T47D (cell line): ENCODE measurements at regions not wholly inside any gene's neighbourhood (a gene's known extent, or its start where the extent isn't known, plus 50 kb on each side); places are given as distances from the start of the nearest gene placed in this dataset.
"Not testable (repeated sequence)": the region's sequence is repeated elsewhere in the genome, so short reads cannot be mapped to it uniquely, and the experiment has no call there.

ENCODE experiments used
- DNase-seq, 2 experiments: peaks; one replicate each; pipeline versions ENCODE4 v3.0.0 to v3.0.0-alpha.2; 2011 to 2012; ENCODE audit warnings: low read depth in 1 of 2, low spot score in 1 of 2
- JUND ChIP-seq: IDR thresholded peaks from 2 replicates; pipeline ENCODE4 v1.6.1; 2012; ENCODE audit warnings: low read depth
- in situ Hi-C: cut with HindIII; loops from 2 replicates; pipeline ENCODE4 v1.10.0; 2016; ENCODE audit warnings: low sequenced_read_pairs, low pct_unique_long_range_greater_than_20kb

DNA sequence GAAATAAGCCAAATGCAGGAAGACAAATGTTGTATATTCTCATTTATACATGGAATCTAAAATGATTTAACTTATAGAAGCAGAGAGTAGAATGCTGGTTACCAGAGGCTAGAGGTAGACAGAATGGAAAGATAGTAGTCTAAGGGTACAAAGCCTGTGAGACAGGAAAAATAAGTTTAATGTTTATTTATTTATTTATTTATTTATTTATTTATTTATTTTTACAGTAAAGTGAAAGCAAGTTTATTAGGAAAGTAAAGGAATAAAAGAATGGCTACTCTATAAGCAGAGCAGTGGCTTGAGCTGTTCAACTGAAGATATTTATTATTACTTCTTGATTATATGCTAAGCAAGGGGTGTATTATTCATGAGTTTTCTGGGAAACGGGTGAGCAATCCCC is 203.2 kb downstream of the LAS1L start:
- in situ Hi-C loops = no loop called here
- DNase-seq = no peak
- TF ChIP-seq JUND = no peak

DNA sequence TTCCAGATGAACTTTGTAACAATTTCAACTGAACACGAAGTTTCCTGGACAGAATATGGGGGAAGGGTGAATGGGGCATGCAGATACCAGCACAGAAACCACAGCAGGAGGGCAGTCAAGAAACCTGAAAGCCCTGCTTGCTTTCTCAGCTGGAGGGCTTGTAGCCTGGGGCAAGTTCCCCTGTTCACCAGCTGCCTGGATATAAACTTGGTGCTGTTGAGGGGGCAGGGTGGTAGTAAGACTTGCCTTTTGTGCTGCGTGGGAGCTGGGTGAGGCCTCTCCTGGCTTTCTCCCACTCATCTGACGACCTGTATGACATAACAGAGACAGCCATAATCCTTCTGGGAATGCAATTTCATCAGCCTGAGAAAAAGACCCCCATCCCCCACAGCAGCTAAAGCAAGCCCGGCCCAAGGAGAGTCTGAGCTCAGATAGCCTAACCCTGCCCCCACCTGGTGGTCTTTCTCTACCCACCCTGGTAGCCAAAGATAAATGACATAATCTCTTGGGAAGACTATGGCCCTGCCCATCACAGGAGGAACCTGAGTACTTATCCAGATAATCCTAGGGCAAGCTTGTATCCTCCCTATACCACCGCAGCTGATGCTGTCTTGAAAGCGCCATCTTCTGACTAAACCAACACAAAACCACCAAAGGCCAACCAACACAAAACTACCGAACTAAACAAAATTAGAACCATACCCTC is 234.3 kb downstream of the LAS1L start:
- no peak for TF ChIP-seq JUND
- no peak for DNase-seq
- in situ Hi-C loops = no loop called here

DNA sequence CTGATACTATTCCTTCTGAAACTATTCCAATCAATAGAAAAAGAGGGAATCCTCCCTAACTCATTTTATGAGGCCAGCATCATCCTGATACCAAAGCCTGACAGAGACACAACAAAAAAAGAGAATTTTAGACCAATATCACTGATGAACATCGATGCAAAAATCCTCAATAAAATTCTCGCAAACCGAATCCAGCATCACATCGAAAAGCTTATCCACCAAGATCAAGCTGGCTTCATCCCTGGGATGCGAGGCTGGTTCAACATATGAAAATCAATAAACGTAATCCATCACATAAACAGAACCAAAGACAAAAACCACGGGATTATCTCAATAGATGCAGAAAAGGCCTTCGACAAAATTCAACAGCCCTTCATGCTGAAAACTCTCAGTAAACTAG is 251.7 kb downstream of the LAS1L start:
- in situ Hi-C loops, DNase-seq: not testable (repeated sequence)

DNA sequence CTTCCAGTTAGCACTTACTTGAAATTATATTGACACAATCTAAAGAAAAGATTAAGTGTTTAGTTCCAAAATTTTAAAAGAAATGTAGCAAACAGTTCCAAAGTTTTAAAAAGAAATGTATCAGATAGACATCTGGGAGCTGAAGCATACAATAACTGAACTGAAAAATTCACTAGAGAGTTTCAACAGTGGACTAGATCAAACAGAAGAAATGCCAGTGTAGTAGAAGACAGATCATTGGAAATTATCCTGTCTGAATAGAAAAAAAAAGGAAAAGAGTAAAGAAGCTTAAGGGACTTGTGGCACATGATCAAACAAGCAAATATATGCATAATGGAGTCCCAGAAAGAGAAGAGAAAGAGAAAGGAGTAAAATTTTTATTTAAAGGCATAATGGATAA is 261.4 kb downstream of the LAS1L start:
- no peak for TF ChIP-seq JUND
- DNase-seq = no peak
- in situ Hi-C loops = no loop called here

DNA sequence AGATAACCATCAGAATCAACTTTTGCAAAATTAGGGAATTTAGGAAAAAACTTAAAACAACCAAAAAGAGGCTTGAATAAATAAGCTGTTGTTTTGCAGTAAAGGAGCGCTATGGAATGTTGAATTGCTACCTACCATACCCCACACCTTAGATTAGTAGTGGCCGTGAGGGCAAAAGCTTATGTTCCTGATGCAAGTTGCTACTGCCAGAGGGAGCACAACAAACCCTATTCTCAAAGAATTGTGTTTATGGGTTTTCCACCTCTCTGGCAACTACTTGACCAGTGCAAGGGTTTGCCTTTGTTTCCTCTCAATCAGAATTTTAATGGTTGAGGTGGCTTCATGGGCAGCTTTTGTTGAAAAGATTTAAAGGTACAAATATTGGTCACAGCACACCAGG is 268.1 kb downstream of the LAS1L start:
- no peak for DNase-seq
- TF ChIP-seq JUND = no peak
- in situ Hi-C loops = no loop called here

DNA sequence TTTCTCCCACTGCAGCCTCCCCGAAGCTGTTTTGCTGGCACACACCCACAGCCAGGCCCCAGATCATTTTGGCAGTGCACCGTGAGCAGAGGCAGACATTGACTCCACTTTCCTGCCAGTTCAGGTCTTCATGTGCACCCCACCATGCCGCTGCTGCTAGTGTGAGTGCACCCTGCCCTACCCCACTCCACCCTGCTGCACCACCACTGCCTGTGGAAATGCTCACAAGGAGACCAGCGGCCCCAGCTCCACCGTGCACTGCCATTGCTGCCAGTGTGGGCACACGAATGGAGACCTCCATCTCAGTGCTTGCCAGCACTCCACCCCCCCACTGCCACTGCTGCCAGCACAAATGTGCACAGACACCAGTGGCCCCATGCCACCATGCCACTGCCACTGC is 277.6 kb upstream of the ZC4H2 start:
- TF ChIP-seq JUND = no peak
- in situ Hi-C loops = no loop called here
- no peak for DNase-seq

DNA sequence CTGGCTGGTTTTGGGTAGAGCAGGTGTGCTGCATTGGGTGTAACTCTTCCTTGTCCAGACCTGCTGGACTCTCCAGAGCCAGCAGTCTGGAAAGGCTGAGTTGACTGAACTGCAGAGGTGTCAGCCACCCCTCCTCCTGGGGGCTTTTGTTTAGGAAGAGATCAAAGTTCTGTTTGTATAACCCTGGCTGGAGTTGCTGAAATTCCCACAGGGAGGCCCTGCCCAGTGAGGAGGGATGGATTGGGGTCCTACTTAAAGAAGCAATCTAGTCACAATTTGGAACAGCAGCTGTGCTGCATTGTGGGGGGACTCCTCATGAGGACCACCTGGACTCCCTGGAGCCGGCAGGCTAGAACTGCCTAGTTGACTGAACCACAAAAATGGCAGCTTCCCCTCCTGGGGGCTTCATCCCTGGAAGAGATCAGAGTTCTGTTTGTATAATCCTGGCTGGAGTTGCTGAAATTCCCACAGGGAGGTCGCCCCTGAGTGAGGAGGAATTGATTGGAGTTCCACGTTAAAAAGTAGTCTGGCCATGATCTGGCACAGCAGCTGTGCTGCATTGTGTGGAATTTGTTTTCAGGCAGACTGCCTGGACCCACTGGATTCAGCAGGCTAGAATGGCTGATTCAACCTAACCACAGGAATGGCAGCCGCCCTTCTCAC is 264.9 kb upstream of the ZC4H2 start:
- in situ Hi-C loops = no loop called here
- DNase-seq = no peak

DNA sequence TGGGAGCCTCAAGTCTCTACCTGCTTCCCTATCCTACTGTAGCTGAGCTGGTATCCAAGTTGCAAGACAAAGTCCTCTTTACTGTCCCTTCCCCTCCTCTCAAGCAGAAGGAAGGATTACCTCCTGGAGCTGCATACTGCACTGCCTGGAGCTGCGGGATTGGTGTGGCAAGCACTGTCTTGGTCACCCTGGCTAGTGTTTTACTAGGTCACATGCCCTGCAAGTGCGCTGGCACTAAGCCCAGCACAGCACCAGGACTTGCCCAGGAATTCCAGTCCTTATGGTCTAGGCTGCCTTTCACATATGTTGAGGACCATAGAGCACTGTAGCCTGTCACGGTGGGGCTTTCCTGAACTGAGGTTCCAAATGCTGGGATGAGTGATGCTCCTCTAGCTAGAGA is 227.3 kb upstream of the ZC4H2 start:
- no peak for DNase-seq
- no peak for TF ChIP-seq JUND
- in situ Hi-C loops = no loop called here

More for the DNA sequence above, 264.9 kb upstream of the ZC4H2 start:
- TF ChIP-seq JUND = no peak

DNA sequence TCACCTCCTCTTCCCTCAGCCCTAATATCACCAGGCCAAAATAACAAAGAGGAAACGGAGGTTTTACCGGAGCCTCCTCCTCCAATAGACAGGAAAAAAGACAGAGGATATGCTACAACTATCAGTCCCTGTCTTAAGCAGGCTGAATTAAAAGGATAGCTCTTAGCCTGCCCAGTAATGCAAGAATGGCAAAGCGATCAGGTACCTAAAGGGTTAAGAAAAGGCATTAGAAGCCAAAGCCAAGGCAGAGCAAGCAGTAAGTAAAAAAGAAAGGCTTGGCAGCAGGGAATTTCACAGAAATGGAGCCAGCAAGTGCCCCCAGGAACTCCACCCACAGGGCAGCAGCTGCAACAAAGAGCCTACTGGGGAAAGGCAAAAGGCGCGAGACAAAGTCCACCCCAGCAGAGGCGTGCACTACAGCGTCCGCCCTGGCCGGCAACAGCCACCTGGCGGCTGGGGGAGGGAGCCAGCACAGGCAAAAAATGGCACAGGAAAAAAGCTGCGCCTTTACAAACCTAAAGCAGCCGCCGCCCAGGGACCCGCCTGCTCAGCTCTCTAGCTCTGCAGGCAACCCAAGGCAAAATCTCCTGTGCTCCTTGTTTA is 220.6 kb upstream of the ZC4H2 start:
- no peak for TF ChIP-seq JUND
- DNase-seq = peak; percentile 9 to 21
- in situ Hi-C loops = no loop called here

DNA sequence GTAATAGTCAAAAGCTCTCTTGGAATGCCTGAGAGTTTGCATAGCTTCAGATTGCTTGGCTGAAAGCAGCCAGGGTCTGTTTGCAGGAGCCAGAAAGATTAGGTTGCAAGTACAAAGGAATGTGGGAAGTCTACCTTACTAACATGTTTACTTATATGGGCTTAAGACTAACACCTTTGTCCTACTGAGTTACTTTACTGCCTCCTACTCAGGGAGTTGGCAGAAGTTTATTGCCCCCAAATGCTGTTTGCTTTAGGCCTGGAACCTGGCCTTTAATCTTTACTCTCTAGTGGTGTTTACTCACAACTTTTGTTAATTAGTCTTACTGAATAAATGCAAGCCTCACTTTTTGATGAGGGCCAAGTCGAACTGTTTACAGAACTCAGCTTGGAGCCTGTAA is 219.4 kb upstream of the ZC4H2 start:
- in situ Hi-C loops = no loop called here
- TF ChIP-seq JUND = no peak
- no peak for DNase-seq

DNA sequence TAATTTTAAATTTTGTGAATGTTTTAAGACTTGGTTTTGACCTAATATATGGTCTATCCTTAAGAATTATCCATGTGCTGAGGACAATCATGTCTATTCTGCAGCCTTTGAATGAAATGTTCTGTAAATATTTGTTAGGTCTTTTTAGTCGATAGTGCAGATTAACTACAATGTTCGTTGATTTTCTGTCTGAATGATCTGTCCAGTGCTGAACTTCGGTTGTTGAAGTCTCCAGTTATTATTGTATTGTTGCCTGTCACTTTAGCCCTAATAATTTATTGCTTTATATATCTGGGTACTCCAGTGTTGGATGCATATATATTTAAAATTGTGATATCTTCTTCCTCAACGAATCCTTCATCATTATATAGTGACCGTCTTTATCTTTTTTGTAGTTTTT is 218.3 kb upstream of the ZC4H2 start:
- DNase-seq = no peak
- no peak for TF ChIP-seq JUND
- in situ Hi-C loops = no loop called here

DNA sequence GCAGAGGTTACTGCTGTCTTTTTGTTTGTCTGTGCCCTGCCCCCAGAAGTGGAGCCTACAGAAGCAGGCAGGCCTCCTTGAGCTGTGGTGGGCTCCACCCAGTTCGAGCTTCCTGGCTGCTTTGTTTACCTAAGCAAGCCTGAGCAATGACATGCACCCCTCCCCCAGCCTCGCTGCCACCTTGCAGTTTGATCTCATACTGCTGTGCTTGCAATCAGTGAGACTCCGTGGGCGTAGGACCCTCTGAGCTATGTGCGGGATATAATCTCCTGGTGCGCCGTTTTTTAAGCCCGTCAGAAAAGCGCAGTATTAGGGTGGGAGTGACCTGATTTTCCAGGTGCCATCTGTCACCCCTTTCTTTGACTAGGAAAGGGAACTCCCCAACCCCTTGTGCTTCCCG is 187.1 kb upstream of the ZC4H2 start:
- in situ Hi-C loops, DNase-seq: not testable (repeated sequence)

DNA sequence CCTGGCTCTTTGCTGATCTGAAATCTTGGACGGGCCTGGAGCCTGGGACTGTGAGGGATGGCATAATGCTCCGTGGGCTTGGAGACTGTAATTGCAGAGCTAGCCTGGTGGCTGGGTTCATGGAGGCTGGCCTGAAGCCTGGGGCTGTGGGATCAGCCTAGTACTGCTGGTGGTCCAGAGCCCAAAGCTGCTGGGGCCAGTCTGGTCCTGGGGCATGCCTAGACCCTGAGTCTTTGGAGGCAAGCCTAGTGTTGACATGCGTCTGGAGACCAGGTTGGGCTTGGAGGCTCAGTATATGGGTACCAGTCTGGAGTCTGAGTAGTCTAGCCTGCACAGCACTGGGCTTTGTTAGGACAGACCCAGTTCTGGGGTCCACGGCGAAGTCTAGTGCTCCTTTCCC is 172.0 kb upstream of the ZC4H2 start:
- no peak for DNase-seq
- in situ Hi-C loops = no loop called here
- no peak for TF ChIP-seq JUND
